HCT116 (cell line): ENCODE measurements at regions not wholly inside any gene's neighbourhood (a gene's known extent, or its start where the extent isn't known, plus 50 kb on each side); places are given as distances from the start of the nearest gene placed in this dataset.

Source experiments
- ATAC-seq: fragments of 200-7000 bp; cut with Tn5 transposase; 2 replicates; pipeline ENCODE4 v1.9.1; 2020; ENCODE audit warnings: mild to moderate bottlenecking, moderate library complexity
- BruUV-seq: library from RNA; stranded (reverse); fragments of 400-500 nt; replicated peaks from 2 replicates; lab custom pipeline; 2021; lab: Mats Ljungman, UMichigan
- CTCF ChIA-PET: fragments of 300-600 bp; sonication (Branson Sonifier 250); formaldehyde crosslinking; loops from one replicate; lab custom pipeline; 2021; ENCODE audit warnings: antibody characterized with exemption; lab: Charles Lee
- POLR2A ChIA-PET: fragments of 300-600, 350-600 bp; sonication (Branson Sonifier 250); formaldehyde crosslinking; loops from one replicate; lab custom pipeline; 2021; ENCODE audit warnings: antibody characterized with exemption; lab: Charles Lee
- RAD21 ChIA-PET, 2 experiments: fragments of 300-600 bp; sonication (Branson Sonifier 250); formaldehyde crosslinking; loops; one replicate each; lab custom pipeline; 2023; ENCODE audit warnings: low total read pairs in 2 of 2; ENCODE audit not compliant: uncharacterized antibody in 2 of 2, unreplicated experiment in 2 of 2, low non-redundant PET in 1 of 2; lab: Charles Lee
- DNase-seq: peaks from one replicate; pipeline ENCODE4 v3.0.0-alpha.2; 2010; ENCODE audit warnings: low read depth, low spot score
- H2AFZ ChIP-seq: fragments of 200-600 bp; shearing (Covaris generic), sonication (generic); 2 replicates; pipeline ENCODE4 v1.6.1; 2017; ENCODE audit warnings: low read depth, mixed run types, mixed read lengths, antibody characterized with exemption, low read length; ENCODE audit not compliant: poor library complexity, severe bottlenecking
- H3K27ac ChIP-seq: 2 replicates; pipeline ENCODE4 v1.5.1; 2012; ENCODE audit warnings: low read depth, low read length
- H3K27me3 ChIP-seq: fragments of 200-600 bp; sonication (generic); 2 replicates; pipeline ENCODE4 v1.6.1; 2016; ENCODE audit warnings: mixed run types, low read length, mixed read lengths; ENCODE audit not compliant: insufficient read depth
- H3K36me3 ChIP-seq, 2 experiments: fragments of 200-500 bp in 1 of 2; fragments of 200-600 bp in 1 of 2; sonication (Bioruptor generic) in 1 of 2; sonication (generic) in 1 of 2; 2 replicates each; pipeline versions ENCODE4 v1.5.1 to v1.6.1; 2014 to 2016; ENCODE audit warnings: low read length in 2 of 2, inconsistent platforms in 1 of 2, mixed read lengths in 1 of 2, mixed run types in 1 of 2; ENCODE audit not compliant: insufficient read depth in 2 of 2, control insufficient read depth in 1 of 2
- H3K4me1 ChIP-seq, 2 experiments: fragments of 200-600 bp in 1 of 2; sonication (generic) in 1 of 2; 2 replicates each; pipeline versions ENCODE4 v1.5.1 to v1.6.1; 2012 to 2017; ENCODE audit warnings: low read length in 2 of 2, inconsistent platforms in 1 of 2, mild to moderate bottlenecking in 1 of 2, mixed read lengths in 1 of 2, mixed run types in 1 of 2, moderate library complexity in 1 of 2; ENCODE audit not compliant: insufficient read depth in 2 of 2, control insufficient read depth in 1 of 2
- H3K4me2 ChIP-seq: fragments of 200-600 bp; sonication (generic); 2 replicates; pipeline ENCODE4 v1.6.1; 2017; ENCODE audit warnings: mixed run types, low read length, mixed read lengths
- H3K4me3 ChIP-seq, 2 experiments: fragments of 200-600 bp in 1 of 2; sonication (generic) in 1 of 2; replicated peaks in 1 of 2; 2 replicates each; pipeline ENCODE4 v1.5.1; 2011 to 2016; ENCODE audit warnings: low read length in 2 of 2, control low read depth in 1 of 2, low read depth in 1 of 2, mild to moderate bottlenecking in 1 of 2, mixed read lengths in 1 of 2, mixed run types in 1 of 2
- H3K79me2 ChIP-seq: fragments of 200-600 bp; sonication (generic); 2 replicates; pipeline ENCODE4 v1.6.1; 2017; ENCODE audit warnings: mild to moderate bottlenecking, mixed run types, low read length, moderate library complexity, mixed read lengths; ENCODE audit not compliant: insufficient read depth
- H3K9ac ChIP-seq: fragments of 200-600 bp; sonication (generic); 2 replicates; pipeline ENCODE4 v1.6.1; 2016; ENCODE audit warnings: low read length, mixed read lengths
- H3K9me2 ChIP-seq: fragments of 200-600 bp; sonication (generic), shearing (Covaris generic); 2 replicates; pipeline ENCODE4 v1.6.1; 2017; ENCODE audit warnings: mixed run types, mild to moderate bottlenecking, moderate library complexity; ENCODE audit not compliant: insufficient read depth
- H3K9me3 ChIP-seq, 2 experiments: fragments of 200-500 bp in 1 of 2; fragments of 200-600 bp in 1 of 2; sonication (Bioruptor generic) in 1 of 2; sonication (generic) in 1 of 2; 2 replicates each; pipeline ENCODE4 v1.6.1; 2014 to 2017; ENCODE audit warnings: low read length in 2 of 2, mixed read lengths in 2 of 2, inconsistent platforms in 1 of 2, low read depth in 1 of 2, mild to moderate bottlenecking in 1 of 2, mixed run types in 1 of 2, moderate library complexity in 1 of 2; ENCODE audit not compliant: control insufficient read depth in 1 of 2, insufficient read depth in 1 of 2
- H4K20me1 ChIP-seq: fragments of 200-600 bp; sonication (generic), shearing (Covaris generic); 2 replicates; pipeline ENCODE4 v1.6.1; 2017; ENCODE audit warnings: mixed run types, mild to moderate bottlenecking, moderate library complexity; ENCODE audit not compliant: insufficient read depth
- CEBPB ChIP-seq: IDR thresholded peaks from 2 replicates; pipeline ENCODE4 v1.6.1; 2012; ENCODE audit warnings: low read depth
- EGR1 ChIP-seq: IDR thresholded peaks from 2 replicates; pipeline ENCODE4 v1.6.1; 2012; ENCODE audit warnings: low read depth
- ELF1 ChIP-seq: IDR thresholded peaks from 2 replicates; pipeline ENCODE4 v1.6.1; 2012; ENCODE audit warnings: low read depth, borderline replicate concordance
- FOSL1 ChIP-seq: IDR thresholded peaks from 2 replicates; pipeline ENCODE4 v1.6.1; 2012; ENCODE audit warnings: low read depth
- JUND ChIP-seq: IDR thresholded peaks from 2 replicates; pipeline ENCODE4 v1.6.1; 2012
- POLR2AphosphoS5 ChIP-seq: IDR thresholded peaks from 2 replicates; pipeline ENCODE4 v1.6.1; 2011; ENCODE audit warnings: mild to moderate bottlenecking, low read depth, low read length, moderate library complexity
- RAD21 ChIP-seq: IDR thresholded peaks from 2 replicates; pipeline ENCODE4 v1.6.1; 2012; ENCODE audit warnings: low read depth, mild to moderate bottlenecking
- SIN3A ChIP-seq: IDR thresholded peaks from 2 replicates; pipeline ENCODE4 v1.6.1; 2012; ENCODE audit warnings: low read depth
- intact Hi-C: fragments of 100-400 bp; cut with micrococcal nuclease; formaldehyde crosslinking; loops from 2 replicates; pipeline ENCODE4 v1.10.0; 2022
- TF ChIP-seq, protein P1 (sequence below), 3 experiments: fragments of 200-600 bp in 1 of 3; sonication (generic) in 1 of 3; IDR thresholded peaks in 2 of 3; conservative IDR thresholded peaks in 1 of 3; 2 replicates each; pipeline ENCODE4 v1.5.1; 2012 to 2017; ENCODE audit warnings: low read depth in 2 of 3, low read length in 2 of 3, antibody characterized with exemption in 1 of 3, borderline replicate concordance in 1 of 3, control low read depth in 1 of 3, mild to moderate bottlenecking in 1 of 3, mixed read lengths in 1 of 3, mixed run types in 1 of 3, moderate library complexity in 1 of 3; ENCODE audit not compliant: insufficient read depth in 1 of 3
- TF ChIP-seq, protein P2 (sequence below): IDR thresholded peaks from 2 replicates; pipeline ENCODE4 v1.6.1; 2012
- TF ChIP-seq, protein P3 (sequence below): IDR thresholded peaks from 2 replicates; pipeline ENCODE4 v1.6.1; 2012; ENCODE audit warnings: low read depth

DNA sequence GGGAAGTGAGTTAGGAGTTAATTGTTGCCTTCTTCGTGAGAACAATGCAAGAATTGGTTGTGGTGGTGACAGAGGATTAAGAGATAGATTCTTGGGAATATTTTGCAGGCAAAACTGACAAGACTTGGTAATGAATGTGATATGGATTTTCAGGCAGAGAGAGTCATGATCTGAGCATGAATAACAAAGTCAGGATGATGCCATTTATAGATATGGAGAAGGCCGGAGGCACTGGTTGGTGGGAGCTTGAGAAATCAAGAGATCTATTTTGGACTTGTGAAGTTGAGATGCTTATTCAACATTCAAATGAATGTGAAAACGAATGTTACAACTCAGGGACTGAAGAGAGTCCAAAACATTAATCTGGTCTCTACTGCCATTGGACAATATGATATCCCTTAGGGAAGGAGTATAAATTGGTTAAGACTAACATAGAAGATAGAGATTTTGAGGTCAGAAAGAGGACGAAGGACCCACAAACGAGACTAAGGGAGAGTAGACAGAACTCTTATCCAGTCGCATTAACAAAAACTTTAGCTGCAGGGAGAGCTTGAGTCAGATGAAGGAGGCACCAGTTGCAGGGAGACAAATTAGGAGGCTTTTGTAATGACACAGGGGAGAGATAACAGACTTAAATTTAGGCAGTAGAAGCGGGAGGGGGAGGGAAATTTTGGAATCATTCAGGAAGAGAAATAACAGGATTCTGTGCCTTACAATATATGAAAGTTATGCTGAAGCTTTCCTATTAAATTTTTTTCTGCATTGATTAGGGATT lies 1090.6 kb downstream of the GALC start:
- H3K79me2 ChIP-seq = no peaks in the 10 kb centered on the region
- DNase-seq (no peak), ATAC-seq (no peak)
- ChIA-PET POLR2A (no interaction called here), RAD21 (no interaction called here), CTCF (no interaction called here)
- BruUV-seq = no TSS peak
- H3K36me3 ChIP-seq = no peaks in the 10 kb centered on the region
- H3K4me1 ChIP-seq = no peaks in the 10 kb centered on the region
- H2AFZ ChIP-seq = no peak overlapping the region
- no peaks in the 10 kb centered on the region for H3K27me3 ChIP-seq
- H3K9me3 ChIP-seq = peaks cover 13% of the 10 kb centered on the region in 2 experiments; a peak in 2 of 4 replicates
- H3K9me2 ChIP-seq = no peaks in the 10 kb centered on the region
- no peak overlapping the region for H3K9ac ChIP-seq
- H3K4me3 ChIP-seq = no peak overlapping the region
- TF ChIP-seq, protein P1, sequence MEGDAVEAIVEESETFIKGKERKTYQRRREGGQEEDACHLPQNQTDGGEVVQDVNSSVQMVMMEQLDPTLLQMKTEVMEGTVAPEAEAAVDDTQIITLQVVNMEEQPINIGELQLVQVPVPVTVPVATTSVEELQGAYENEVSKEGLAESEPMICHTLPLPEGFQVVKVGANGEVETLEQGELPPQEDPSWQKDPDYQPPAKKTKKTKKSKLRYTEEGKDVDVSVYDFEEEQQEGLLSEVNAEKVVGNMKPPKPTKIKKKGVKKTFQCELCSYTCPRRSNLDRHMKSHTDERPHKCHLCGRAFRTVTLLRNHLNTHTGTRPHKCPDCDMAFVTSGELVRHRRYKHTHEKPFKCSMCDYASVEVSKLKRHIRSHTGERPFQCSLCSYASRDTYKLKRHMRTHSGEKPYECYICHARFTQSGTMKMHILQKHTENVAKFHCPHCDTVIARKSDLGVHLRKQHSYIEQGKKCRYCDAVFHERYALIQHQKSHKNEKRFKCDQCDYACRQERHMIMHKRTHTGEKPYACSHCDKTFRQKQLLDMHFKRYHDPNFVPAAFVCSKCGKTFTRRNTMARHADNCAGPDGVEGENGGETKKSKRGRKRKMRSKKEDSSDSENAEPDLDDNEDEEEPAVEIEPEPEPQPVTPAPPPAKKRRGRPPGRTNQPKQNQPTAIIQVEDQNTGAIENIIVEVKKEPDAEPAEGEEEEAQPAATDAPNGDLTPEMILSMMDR (IDR thresholded peaks at IDR 0.05 in 2 of 3, conservative IDR thresholded peaks at IDR 0.05 in 1 of 3; ENCODE audit: borderline replicate concordance in 1 of 3, insufficient read depth in 1 of 3, low read depth in 2 of 3, low read length in 2 of 3) = no peak
- TF ChIP-seq FOSL1 (no peak), CEBPB (no peak), SIN3A (no peak), JUND (no peak), POLR2AphosphoS5 (no peak), RAD21 (no peak), ELF1 (no peak), EGR1 (no peak)
- TF ChIP-seq, protein P2, sequence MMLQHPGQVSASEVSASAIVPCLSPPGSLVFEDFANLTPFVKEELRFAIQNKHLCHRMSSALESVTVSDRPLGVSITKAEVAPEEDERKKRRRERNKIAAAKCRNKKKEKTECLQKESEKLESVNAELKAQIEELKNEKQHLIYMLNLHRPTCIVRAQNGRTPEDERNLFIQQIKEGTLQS = no peak
- TF ChIP-seq, protein P3, sequence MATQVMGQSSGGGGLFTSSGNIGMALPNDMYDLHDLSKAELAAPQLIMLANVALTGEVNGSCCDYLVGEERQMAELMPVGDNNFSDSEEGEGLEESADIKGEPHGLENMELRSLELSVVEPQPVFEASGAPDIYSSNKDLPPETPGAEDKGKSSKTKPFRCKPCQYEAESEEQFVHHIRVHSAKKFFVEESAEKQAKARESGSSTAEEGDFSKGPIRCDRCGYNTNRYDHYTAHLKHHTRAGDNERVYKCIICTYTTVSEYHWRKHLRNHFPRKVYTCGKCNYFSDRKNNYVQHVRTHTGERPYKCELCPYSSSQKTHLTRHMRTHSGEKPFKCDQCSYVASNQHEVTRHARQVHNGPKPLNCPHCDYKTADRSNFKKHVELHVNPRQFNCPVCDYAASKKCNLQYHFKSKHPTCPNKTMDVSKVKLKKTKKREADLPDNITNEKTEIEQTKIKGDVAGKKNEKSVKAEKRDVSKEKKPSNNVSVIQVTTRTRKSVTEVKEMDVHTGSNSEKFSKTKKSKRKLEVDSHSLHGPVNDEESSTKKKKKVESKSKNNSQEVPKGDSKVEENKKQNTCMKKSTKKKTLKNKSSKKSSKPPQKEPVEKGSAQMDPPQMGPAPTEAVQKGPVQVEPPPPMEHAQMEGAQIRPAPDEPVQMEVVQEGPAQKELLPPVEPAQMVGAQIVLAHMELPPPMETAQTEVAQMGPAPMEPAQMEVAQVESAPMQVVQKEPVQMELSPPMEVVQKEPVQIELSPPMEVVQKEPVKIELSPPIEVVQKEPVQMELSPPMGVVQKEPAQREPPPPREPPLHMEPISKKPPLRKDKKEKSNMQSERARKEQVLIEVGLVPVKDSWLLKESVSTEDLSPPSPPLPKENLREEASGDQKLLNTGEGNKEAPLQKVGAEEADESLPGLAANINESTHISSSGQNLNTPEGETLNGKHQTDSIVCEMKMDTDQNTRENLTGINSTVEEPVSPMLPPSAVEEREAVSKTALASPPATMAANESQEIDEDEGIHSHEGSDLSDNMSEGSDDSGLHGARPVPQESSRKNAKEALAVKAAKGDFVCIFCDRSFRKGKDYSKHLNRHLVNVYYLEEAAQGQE = no peak
- H3K27ac ChIP-seq = no peak overlapping the region
- no peaks in the 10 kb centered on the region for H4K20me1 ChIP-seq
- no peak overlapping the region for H3K4me2 ChIP-seq
- intact Hi-C loops = no loop called here
